ENCODE measurements at regions not wholly inside any gene's neighbourhood (a gene's known extent, or its start where the extent isn't known, plus 50 kb on each side); places are given as distances from the start of the nearest gene placed in this dataset.

GRCh38 chr5:143676802-143677201 is 135.2 kb upstream of the HMHB1 start:
- TF ChIP-seq POLR2AphosphoS5 (IDR thresholded peaks at IDR 0.05) (no peak), CTCF (IDR thresholded peaks at IDR 0.05) (no peak), POLR2A (IDR thresholded peaks at IDR 0.05) (no peak)

Measured in gastroesophageal sphincter (tissue), 3 donors.